Vagina (tissue), 2 donors: ENCODE measurements at regions not wholly inside any gene's neighbourhood (a gene's known extent, or its start where the extent isn't known, plus 50 kb on each side); places are given as distances from the start of the nearest gene placed in this dataset.

ENCODE experiments used
- CTCF ChIP-seq, 3 experiments: fragments of 450-650 bp in 2 of 3; fragments of 200-600 bp in 1 of 3; sonication (generic) in 1 of 3; IDR thresholded peaks; one replicate each; pipeline ENCODE4 v1.5.1; 2017 to 2019; ENCODE audit warnings: antibody characterized with exemption in 3 of 3, mild to moderate bottlenecking in 2 of 3, moderate library complexity in 2 of 3
- POLR2A ChIP-seq, 2 donors: fragments of 450-650 bp; IDR thresholded peaks; one replicate each; pipeline ENCODE4 v1.6.1; 2017; ENCODE audit warnings: antibody characterized with exemption in 2 of 2, mild to moderate bottlenecking in 2 of 2, moderate library complexity in 2 of 2

GRCh38 chr4:153909672-153910071 is 120.8 kb upstream of the SFRP2 start:
- TF ChIP-seq CTCF (IDR thresholded peaks at IDR 0.05) (no peak), POLR2A (IDR thresholded peaks at IDR 0.05) (no peak)
